ENCODE measurements at regions not wholly inside any gene's neighbourhood (a gene's known extent, or its start where the extent isn't known, plus 50 kb on each side); places are given as distances from the start of the nearest gene placed in this dataset.
"Not testable (repeated sequence)": the region's sequence is repeated elsewhere in the genome, so short reads cannot be mapped to it uniquely, and the experiment has no call there.

GRCh38 chr3:11908981-11909698 lies 62.5 kb upstream of the TAMM41 start:
- no peaks in the 10 kb centered on the region for H3K9me2 ChIP-seq (replicated peaks; ENCODE audit: control insufficient read depth, low read length)
- H3F3A ChIP-seq (ENCODE audit: control insufficient read depth, insufficient read depth) = no peaks in the 10 kb centered on the region
- H3K27ac ChIP-seq (ENCODE audit: low read depth, low read length) = no peak overlapping the region
- no peaks in the 10 kb centered on the region for H3K27me3 ChIP-seq (ENCODE audit: control insufficient read depth, low read length)
- H3K36me3 ChIP-seq (ENCODE audit: control insufficient read depth, low read length) = no peaks in the 10 kb centered on the region
- H3K4me2 ChIP-seq (ENCODE audit: low read length) = no peak overlapping the region
- no peak for TF ChIP-seq EZH2phosphoT487 (IDR thresholded peaks at IDR 0.05; ENCODE audit: borderline replicate concordance, low read length)
- no peak for TF ChIP-seq CTCF (IDR thresholded peaks at IDR 0.05; ENCODE audit: low read depth, low read length, poor library complexity, severe bottlenecking)
- H3K4me3 ChIP-seq (ENCODE audit: low read length) = no peak overlapping the region
- no peaks in the 10 kb centered on the region for H4K20me1 ChIP-seq (ENCODE audit: control insufficient read depth, insufficient read depth, low read depth, low read length)
- H3K4me1 ChIP-seq (ENCODE audit: control insufficient read depth, low read length) = no peaks in the 10 kb centered on the region
- no peaks in the 10 kb centered on the region for H3K9me3 ChIP-seq (ENCODE audit: control insufficient read depth, insufficient read depth, low read length)
- H3K79me2 ChIP-seq (ENCODE audit: control insufficient read depth, low read length) = no peaks in the 10 kb centered on the region

- H3K4me2 ChIP-seq (ENCODE audit: low read length) = no peak overlapping the region
- H4K20me1 ChIP-seq (ENCODE audit: control insufficient read depth, insufficient read depth, low read depth, low read length) = no peaks in the 10 kb centered on the region
- no peak overlapping the region for H3K4me3 ChIP-seq (ENCODE audit: low read length)
- no peaks in the 10 kb centered on the region for H3K27me3 ChIP-seq (ENCODE audit: control insufficient read depth, low read length)
- no peaks in the 10 kb centered on the region for H3K9me3 ChIP-seq (ENCODE audit: control insufficient read depth, insufficient read depth, low read length)
- no peaks in the 10 kb centered on the region for H3K36me3 ChIP-seq (ENCODE audit: control insufficient read depth, low read length)
- no peaks in the 10 kb centered on the region for H3K9me2 ChIP-seq (replicated peaks; ENCODE audit: control insufficient read depth, low read length)
- no peaks in the 10 kb centered on the region for H3F3A ChIP-seq (ENCODE audit: control insufficient read depth, insufficient read depth)
- TF ChIP-seq CTCF (IDR thresholded peaks at IDR 0.05; ENCODE audit: low read depth, low read length, poor library complexity, severe bottlenecking) (no peak), EZH2phosphoT487 (IDR thresholded peaks at IDR 0.05; ENCODE audit: borderline replicate concordance, low read length) (no peak)
- H3K4me1 ChIP-seq (ENCODE audit: control insufficient read depth, low read length) = no peaks in the 10 kb centered on the region
- H3K27ac ChIP-seq (ENCODE audit: low read depth, low read length) = no peak overlapping the region
- no peaks in the 10 kb centered on the region for H3K79me2 ChIP-seq (ENCODE audit: control insufficient read depth, low read length)
Observed at GRCh38 chr3:11909726-11910125, 63.0 kb upstream of the TAMM41 start.

- H3K4me3 ChIP-seq (ENCODE audit: low read length); H3K4me2 ChIP-seq (ENCODE audit: low read length); H3K79me2 ChIP-seq (ENCODE audit: control insufficient read depth, low read length); H4K20me1 ChIP-seq (ENCODE audit: control insufficient read depth, insufficient read depth, low read depth, low read length); H3K27ac ChIP-seq (ENCODE audit: low read depth, low read length); H3K4me1 ChIP-seq (ENCODE audit: control insufficient read depth, low read length); H3K9me2 ChIP-seq (replicated peaks; ENCODE audit: control insufficient read depth, low read length); H3F3A ChIP-seq (ENCODE audit: control insufficient read depth, insufficient read depth); H3K27me3 ChIP-seq (ENCODE audit: control insufficient read depth, low read length); H3K36me3 ChIP-seq (ENCODE audit: control insufficient read depth, low read length); H3K9me3 ChIP-seq (ENCODE audit: control insufficient read depth, insufficient read depth, low read length): not testable (repeated sequence)
Observed at GRCh38 chr3:11910216-11910930, 63.7 kb upstream of the TAMM41 start.

DNA sequence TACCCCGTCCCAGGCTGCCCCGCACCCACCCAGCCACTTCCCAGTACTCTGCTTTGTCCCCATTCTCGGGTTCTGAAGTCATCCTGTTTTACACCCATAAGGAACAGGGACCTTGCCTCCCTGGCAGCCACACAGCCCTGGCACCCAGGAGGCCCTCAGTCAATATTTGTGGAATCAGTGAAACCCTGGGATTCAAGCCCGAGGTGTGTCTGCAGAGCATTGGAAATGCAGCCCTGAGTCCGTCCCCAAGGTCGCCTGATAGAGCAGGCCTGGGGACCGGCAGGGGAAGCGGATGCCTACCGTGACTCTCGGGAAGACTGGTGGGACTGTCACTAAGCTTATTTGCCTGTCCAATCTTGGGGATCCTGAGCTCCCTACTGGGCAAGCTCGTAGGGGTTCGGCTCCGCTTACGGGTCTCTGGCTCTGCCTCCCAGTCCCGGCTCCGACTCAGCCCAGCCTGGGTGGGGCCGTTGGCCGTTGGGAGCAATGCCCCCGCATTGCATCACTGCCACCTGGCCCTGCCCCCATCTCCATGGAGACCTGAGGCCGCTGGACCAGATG lies 64.4 kb upstream of the TAMM41 start:
- H3K27me3 ChIP-seq (ENCODE audit: control insufficient read depth, low read length) = no peaks in the 10 kb centered on the region

DNA sequence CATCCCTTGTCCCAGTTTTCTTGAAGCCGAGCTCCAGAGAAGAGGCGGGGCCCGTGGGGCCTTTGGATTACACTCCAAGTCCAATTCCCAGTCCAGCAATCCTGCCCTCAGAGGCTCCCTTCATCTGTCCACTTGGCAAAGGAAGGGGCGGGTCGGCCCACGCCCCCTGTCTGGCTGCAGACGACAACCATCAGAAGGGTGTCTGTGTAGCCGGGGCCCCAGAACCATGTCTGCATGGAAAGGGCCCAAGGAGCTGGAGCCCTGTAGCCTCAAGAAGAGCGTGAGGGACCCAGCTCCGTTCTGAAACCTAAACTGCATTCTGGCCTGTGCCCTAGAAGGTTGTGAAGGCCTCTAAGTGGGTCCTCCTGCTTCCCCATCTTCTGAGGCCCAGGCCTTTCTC lies 65.2 kb upstream of the TAMM41 start:
- not testable (repeated sequence) for H3K27ac ChIP-seq (ENCODE audit: low read depth, low read length); H4K20me1 ChIP-seq (ENCODE audit: control insufficient read depth, insufficient read depth, low read depth, low read length); H3K4me1 ChIP-seq (ENCODE audit: control insufficient read depth, low read length); H3K4me3 ChIP-seq (ENCODE audit: low read length); H3K36me3 ChIP-seq (ENCODE audit: control insufficient read depth, low read length); H3K9me2 ChIP-seq (replicated peaks; ENCODE audit: control insufficient read depth, low read length); H3K4me2 ChIP-seq (ENCODE audit: low read length); H3K9me3 ChIP-seq (ENCODE audit: control insufficient read depth, insufficient read depth, low read length); H3K79me2 ChIP-seq (ENCODE audit: control insufficient read depth, low read length); H3K27me3 ChIP-seq (ENCODE audit: control insufficient read depth, low read length); H3F3A ChIP-seq (ENCODE audit: control insufficient read depth, insufficient read depth)

More for the DNA sequence above, 64.4 kb upstream of the TAMM41 start:
- H3K9me3 ChIP-seq (ENCODE audit: control insufficient read depth, insufficient read depth, low read length) = no peaks in the 10 kb centered on the region
- no peaks in the 10 kb centered on the region for H3K79me2 ChIP-seq (ENCODE audit: control insufficient read depth, low read length)
- no peak for TF ChIP-seq EZH2phosphoT487 (IDR thresholded peaks at IDR 0.05; ENCODE audit: borderline replicate concordance, low read length)
- no peak for TF ChIP-seq CTCF (IDR thresholded peaks at IDR 0.05; ENCODE audit: low read depth, low read length, poor library complexity, severe bottlenecking)
- no peaks in the 10 kb centered on the region for H3K4me1 ChIP-seq (ENCODE audit: control insufficient read depth, low read length)
- H3K27ac ChIP-seq (ENCODE audit: low read depth, low read length) = no peak overlapping the region
- no peaks in the 10 kb centered on the region for H3K36me3 ChIP-seq (ENCODE audit: control insufficient read depth, low read length)
- no peak overlapping the region for H3K4me3 ChIP-seq (ENCODE audit: low read length)
- H4K20me1 ChIP-seq (ENCODE audit: control insufficient read depth, insufficient read depth, low read depth, low read length) = no peaks in the 10 kb centered on the region
- no peaks in the 10 kb centered on the region for H3F3A ChIP-seq (ENCODE audit: control insufficient read depth, insufficient read depth)
- H3K9me2 ChIP-seq (replicated peaks; ENCODE audit: control insufficient read depth, low read length) = no peaks in the 10 kb centered on the region
- no peak overlapping the region for H3K4me2 ChIP-seq (ENCODE audit: low read length)

Measured in DOHH2 (cell line).